Spleen (tissue), 11 donors: ENCODE measurements at regions not wholly inside any gene's neighbourhood (a gene's known extent, or its start where the extent isn't known, plus 50 kb on each side); places are given as distances from the start of the nearest gene placed in this dataset.
A peak's percentile ranks its signal among the peaks of the same experiment; 100 is the strongest.

Experiments
- DNase-seq: peaks from one replicate; pipeline ENCODE4 v3.0.0-alpha.2; 2020
- H3K27ac ChIP-seq, 8 donors: fragments of 200-600 bp; sonication (generic) in 7 of 8; 1 replicate in 4 of 8; 2 replicates in 4 of 8; pipeline versions ENCODE4 v1.5.0 to v1.8.0; 2016 to 2021; ENCODE audit warnings: inconsistent platforms in 4 of 8, mild to moderate bottlenecking in 4 of 8, moderate library complexity in 1 of 8
- H3K27me3 ChIP-seq, 7 donors: fragments of 200-600 bp; sonication (generic) in 6 of 7; replicated peaks in 1 of 7; 1 replicate in 4 of 7; 2 replicates in 3 of 7; pipeline versions ENCODE4 v1.5.0 to v1.8.0; 2016 to 2021; ENCODE audit warnings: inconsistent platforms in 3 of 7, mild to moderate bottlenecking in 1 of 7
- H3K36me3 ChIP-seq, 6 donors: fragments of 200-600 bp; sonication (generic) in 5 of 6; 1 replicate in 4 of 6; 2 replicates in 2 of 6; pipeline versions ENCODE4 v1.5.0 to v1.8.0; 2016 to 2021; ENCODE audit warnings: inconsistent platforms in 2 of 6
- H3K4me1 ChIP-seq, 6 donors: fragments of 200-600 bp; sonication (generic) in 5 of 6; 1 replicate in 3 of 6; 2 replicates in 3 of 6; pipeline versions ENCODE4 v1.5.0 to v1.8.0; 2016 to 2021; ENCODE audit warnings: inconsistent platforms in 3 of 6
- H3K4me3 ChIP-seq, 8 donors: fragments of 200-600 bp; sonication (generic) in 7 of 8; 1 replicate in 4 of 8; 2 replicates in 4 of 8; pipeline versions ENCODE4 v1.5.0 to v1.8.0; 2016 to 2021; ENCODE audit warnings: inconsistent platforms in 4 of 8, mild to moderate bottlenecking in 4 of 8, moderate library complexity in 2 of 8
- H3K9me3 ChIP-seq, 8 donors: fragments of 200-600 bp; sonication (generic) in 7 of 8; 1 replicate in 4 of 8; 2 replicates in 4 of 8; pipeline versions ENCODE4 v1.5.0 to v1.8.0; 2016 to 2021; ENCODE audit warnings: inconsistent platforms in 4 of 8
- CTCF ChIP-seq, 11 experiments: fragments of 200-600 bp in 7 of 11; fragments of 450-650 bp in 4 of 11; sonication (generic) in 4 of 11; IDR thresholded peaks in 8 of 11; conservative IDR thresholded peaks in 3 of 11; 1 replicate in 7 of 11; 2 replicates in 4 of 11; pipeline versions ENCODE4 v1.4.0 to v1.8.0; 2016 to 2021; ENCODE audit warnings: antibody characterized with exemption in 11 of 11, inconsistent platforms in 4 of 11, mild to moderate bottlenecking in 1 of 11
- POLR2A ChIP-seq, 3 donors: fragments of 450-650 bp; IDR thresholded peaks; one replicate each; pipeline ENCODE4 v1.5.1; 2017; ENCODE audit warnings: antibody characterized with exemption in 3 of 3, mild to moderate bottlenecking in 1 of 3
- POLR2AphosphoS5 ChIP-seq, 3 donors: sonication (generic); formaldehyde crosslinking; IDR thresholded peaks; one replicate each; pipeline ENCODE4 v1.5.1; 2017; ENCODE audit warnings: antibody characterized with exemption in 3 of 3
- WGBS, 5 donors: extraction: QIAGEN DNeasy Blood & Tissue Kit in 3 of 5; methylation state at CpG; one replicate each; pipeline versions ENCODE4 v1.1.5 to v1.1.7; 2013 to 2018; 5-methylcytosine and 5-hydroxymethylcytosine counted together
- intact Hi-C: fragments of 100-400 bp; cut with DNase I; formaldehyde crosslinking; loops from one replicate; pipeline ENCODE4 v1.15.0; 2023; ENCODE audit warnings: low total_unique reads
- donor health status: healthy with polysubstance abuse.
- donor health status: DM: no; HTN: no; CAD: no; lungs with moderate emphysema.
- donor health status: DM: no; HTN: no; CAD: no.
- donor health status: Bipolar disorder and iron deficiency.
- donor health status: healthy.
- donor health status: DM: no; HTN: no; CAD: no.
- donor health status: DM: yes; HTN: yes; CAD: no.

- Histone ChIP-seq H3K27me3 (no peaks in the 10 kb centered on the region), H3K27ac (peak overlapping the region in 1 of 8 donors; percentile 51), H3K4me3 (no peak overlapping the region), H3K4me1 (peaks cover 0 to 34% (median 0%) of the 10 kb centered on the region in 6 donors), H3K9me3 (no peaks in the 10 kb centered on the region), H3K36me3 (no peaks in the 10 kb centered on the region)
- no peak for DNase-seq
- no peak for TF ChIP-seq POLR2A (IDR thresholded peaks at IDR 0.05)
- TF ChIP-seq CTCF (IDR thresholded peaks at IDR 0.05 in 8 of 11, conservative IDR thresholded peaks at IDR 0.05 in 3 of 11), result no peak
- TF ChIP-seq POLR2AphosphoS5 (IDR thresholded peaks at IDR 0.05), result no peak
- intact Hi-C loops, result no loop called here
- 13 to 34% (median 32%) methylated on average over 2 of the region's 2 CpGs for WGBS, 5 donors
Observed at GRCh38 chr20:51100617-51101016, 77.7 kb upstream of the KCNG1 start.

DNA sequence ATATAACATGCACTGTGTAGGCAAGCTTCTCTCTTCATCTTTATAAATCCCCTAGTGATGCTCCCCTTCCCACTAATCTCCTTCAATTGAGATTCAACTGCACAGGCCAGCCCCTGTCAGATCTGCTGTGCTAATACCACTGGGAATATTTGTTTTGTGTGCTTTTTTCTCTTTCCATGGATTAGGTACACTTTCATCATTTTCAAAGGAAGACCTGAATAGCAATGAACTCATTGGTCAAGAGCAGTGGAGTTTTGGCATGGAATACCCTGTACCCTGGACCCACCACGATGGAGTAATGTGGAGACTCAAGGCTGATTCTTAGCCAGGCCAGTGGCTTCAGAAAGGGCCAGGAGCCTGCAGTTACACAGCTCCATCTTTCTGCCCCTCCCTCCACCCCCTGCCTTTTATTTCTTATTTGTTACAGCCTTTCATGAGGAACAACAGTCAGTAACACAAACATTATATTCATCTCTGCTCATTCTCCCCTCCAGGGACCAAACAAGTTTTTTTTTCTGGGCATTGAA lies 75.4 kb upstream of the KCNG1 start:
- Histone ChIP-seq H3K4me3 (no peak overlapping the region), H3K4me1 (peaks cover 0 to 37% (median 0%) of the 10 kb centered on the region in 6 donors), H3K9me3 (no peaks in the 10 kb centered on the region), H3K27me3 (peaks cover 0 to 10% (median 3%) of the 10 kb centered on the region in 7 donors), H3K27ac (no peak overlapping the region), H3K36me3 (no peaks in the 10 kb centered on the region)
- no peak for DNase-seq
- 30 to 72% (median 57%) methylated on average over 1 of the region's 1 CpG for WGBS, 5 donors
- no peak for TF ChIP-seq CTCF (IDR thresholded peaks at IDR 0.05 in 8 of 11, conservative IDR thresholded peaks at IDR 0.05 in 3 of 11)
- no peak for TF ChIP-seq POLR2A (IDR thresholded peaks at IDR 0.05)
- TF ChIP-seq POLR2AphosphoS5 (IDR thresholded peaks at IDR 0.05), result no peak
- intact Hi-C loops, result no loop called here

GRCh38 chr20:51097351-51098120 lies 74.6 kb upstream of the KCNG1 start:
- intact Hi-C loops, result no loop called here
- DNase-seq, result no peak
- Histone ChIP-seq H3K27me3 (peaks cover 0 to 19% (median 8%) of the 10 kb centered on the region in 7 donors), H3K9me3 (no peaks in the 10 kb centered on the region), H3K36me3 (no peaks in the 10 kb centered on the region), H3K4me3 (no peak overlapping the region), H3K4me1 (peaks cover 0 to 44% (median 0%) of the 10 kb centered on the region in 6 donors), H3K27ac (no peak overlapping the region)
- 85 to 93% (median 89%) methylated on average over 8 of the region's 8 CpGs for WGBS, 5 donors
- TF ChIP-seq CTCF (IDR thresholded peaks at IDR 0.05 in 8 of 11, conservative IDR thresholded peaks at IDR 0.05 in 3 of 11), result no peak
- TF ChIP-seq POLR2AphosphoS5 (IDR thresholded peaks at IDR 0.05), result no peak
- TF ChIP-seq POLR2A (IDR thresholded peaks at IDR 0.05), result no peak

DNA sequence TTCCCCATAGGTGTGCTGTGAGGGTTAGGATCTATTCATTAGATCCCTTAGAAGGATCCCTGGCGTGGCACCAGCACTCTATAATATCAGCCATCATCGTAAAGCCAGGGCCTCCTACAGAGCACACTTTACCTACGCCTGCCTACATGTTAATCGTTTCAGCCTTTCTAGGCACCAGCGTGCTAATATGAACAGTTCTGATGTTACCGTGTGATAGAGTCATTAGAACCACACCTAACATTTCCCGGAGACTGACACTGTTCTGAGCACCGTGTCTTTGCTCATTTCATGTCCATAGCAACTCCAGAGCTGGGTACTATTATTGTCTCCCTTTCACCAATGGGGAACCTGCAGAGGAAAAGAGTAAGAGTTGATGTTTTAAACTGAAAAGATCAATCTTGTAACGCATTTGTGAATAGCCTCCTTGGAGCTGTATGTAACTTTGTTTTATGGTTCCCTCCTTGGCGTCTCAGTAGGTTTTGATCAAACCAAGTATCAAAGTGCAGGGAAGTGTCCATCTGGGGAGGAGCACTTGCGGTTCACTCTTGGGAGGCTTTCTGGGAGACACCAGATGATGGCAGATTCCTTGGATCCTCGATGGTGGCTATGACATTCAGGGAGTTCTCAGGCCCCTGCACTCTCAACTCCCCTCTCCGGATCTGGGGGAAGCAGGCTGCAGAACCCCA lies 73.8 kb upstream of the KCNG1 start:
- H3K9me3 ChIP-seq, result no peaks in the 10 kb centered on the region
- no peaks in the 10 kb centered on the region for H3K36me3 ChIP-seq
- TF ChIP-seq CTCF (IDR thresholded peaks at IDR 0.05 in 8 of 11, conservative IDR thresholded peaks at IDR 0.05 in 3 of 11), result no peak
- no peak for TF ChIP-seq POLR2AphosphoS5 (IDR thresholded peaks at IDR 0.05)
- no peak for TF ChIP-seq POLR2A (IDR thresholded peaks at IDR 0.05)
- H3K4me3 ChIP-seq, result no peak overlapping the region
- 76 to 85% (median 79%) methylated on average over 13 of the region's 13 CpGs for WGBS, 5 donors
- H3K27ac ChIP-seq, result no peak overlapping the region
- H3K4me1 ChIP-seq, result peaks cover 0 to 47% (median 2%) of the 10 kb centered on the region in 6 donors
- H3K27me3 ChIP-seq, result peaks cover 0 to 27% (median 10%) of the 10 kb centered on the region in 7 donors
- intact Hi-C loops, result no loop called here
- no peak for DNase-seq
